HG03095 (cell line): ENCODE measurements at regions not wholly inside any gene's neighbourhood (a gene's known extent, or its start where the extent isn't known, plus 50 kb on each side); places are given as distances from the start of the nearest gene placed in this dataset.
"Not testable (repeated sequence)": the region's sequence is repeated elsewhere in the genome, so short reads cannot be mapped to it uniquely, and the experiment has no call there.

Experiments
- ATAC-seq: cut with Tn5 transposase; IDR thresholded peaks from one replicate; pipeline ENCODE4 v1.9.1; 2021; ENCODE audit warnings: moderate library complexity; ENCODE audit not compliant: unreplicated experiment

- no peak for ATAC-seq
Observed at GRCh38 chr2:59399126-59399525, 1154.3 kb downstream of the BCL11A start.

- ATAC-seq, result no peak
Observed at GRCh38 chr2:59398081-59398480, 1155.4 kb downstream of the BCL11A start.

DNA sequence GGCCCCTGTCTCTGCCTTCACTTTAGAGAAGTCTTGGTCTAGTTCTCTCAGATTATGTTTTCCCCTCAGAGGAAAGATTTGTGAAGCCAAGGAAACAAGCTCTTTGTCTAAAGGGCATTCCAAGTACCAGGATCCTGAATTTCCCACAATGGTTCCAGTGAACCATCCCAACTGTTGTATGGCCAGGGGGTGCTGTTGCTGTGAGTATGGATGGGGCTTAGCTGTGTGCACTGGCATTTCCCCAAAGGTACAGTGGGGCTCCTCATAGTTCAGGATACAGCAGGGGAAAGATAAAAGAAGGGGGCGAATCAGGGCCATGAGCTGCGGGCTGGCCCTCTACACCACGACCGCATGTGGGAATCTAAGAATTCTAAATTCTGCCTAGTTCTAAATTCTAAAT, 1154.0 kb upstream of the FANCL start:
- no peak for ATAC-seq

DNA sequence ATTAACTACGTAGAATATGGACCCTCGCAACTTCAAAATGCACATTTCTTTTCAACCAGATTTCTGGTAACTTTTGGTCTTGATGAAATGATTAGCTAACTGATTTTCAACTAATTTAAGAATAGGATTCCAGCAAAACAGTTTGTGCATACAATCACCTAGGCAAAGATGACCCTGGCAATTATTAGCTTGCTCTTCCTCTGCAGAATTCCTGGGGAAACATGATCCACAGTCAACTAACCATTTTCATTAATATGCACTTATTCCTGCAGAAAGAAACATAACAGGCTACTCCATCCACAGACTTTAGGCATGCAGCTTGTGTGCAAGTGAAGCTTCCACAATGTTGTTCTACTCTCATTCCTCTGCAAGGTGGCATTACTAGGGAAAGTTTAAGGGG, 1150.8 kb upstream of the FANCL start:
- no peak for ATAC-seq

GRCh38 chr2:59390581-59390980, 1149.5 kb upstream of the FANCL start:
- no peak for ATAC-seq

- no peak for ATAC-seq
Observed at GRCh38 chr2:59389240-59389639, 1148.1 kb upstream of the FANCL start.

GRCh38 chr2:59385971-59386370, 1144.8 kb upstream of the FANCL start:
- no peak for ATAC-seq

- no peak for ATAC-seq
Observed at GRCh38 chr2:59383473-59383872, 1142.3 kb upstream of the FANCL start.

GRCh38 chr2:59378127-59378526, 1137.0 kb upstream of the FANCL start:
- ATAC-seq, result no peak

DNA sequence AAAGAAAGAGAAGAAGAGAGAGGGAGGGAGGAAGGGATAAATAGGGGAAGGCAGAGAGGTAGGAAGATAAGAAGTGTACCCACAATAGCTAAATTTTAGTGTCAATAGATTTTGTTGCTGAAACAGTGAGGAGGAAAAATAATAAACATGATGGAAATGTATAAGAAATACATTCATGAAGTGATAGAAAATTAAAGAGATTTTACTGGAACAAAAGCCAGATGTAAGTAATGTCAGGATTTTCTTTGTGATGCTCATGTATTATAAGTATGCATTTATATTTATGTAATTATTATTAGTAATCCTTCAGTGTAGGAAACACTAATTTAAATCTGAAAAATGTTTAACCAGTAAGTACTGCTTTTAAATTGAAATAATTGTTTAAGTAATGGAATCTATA, 1125.2 kb upstream of the FANCL start:
- no peak for ATAC-seq

- ATAC-seq, result no peak
Observed at GRCh38 chr2:59354498-59354897, 1113.4 kb upstream of the FANCL start.

DNA sequence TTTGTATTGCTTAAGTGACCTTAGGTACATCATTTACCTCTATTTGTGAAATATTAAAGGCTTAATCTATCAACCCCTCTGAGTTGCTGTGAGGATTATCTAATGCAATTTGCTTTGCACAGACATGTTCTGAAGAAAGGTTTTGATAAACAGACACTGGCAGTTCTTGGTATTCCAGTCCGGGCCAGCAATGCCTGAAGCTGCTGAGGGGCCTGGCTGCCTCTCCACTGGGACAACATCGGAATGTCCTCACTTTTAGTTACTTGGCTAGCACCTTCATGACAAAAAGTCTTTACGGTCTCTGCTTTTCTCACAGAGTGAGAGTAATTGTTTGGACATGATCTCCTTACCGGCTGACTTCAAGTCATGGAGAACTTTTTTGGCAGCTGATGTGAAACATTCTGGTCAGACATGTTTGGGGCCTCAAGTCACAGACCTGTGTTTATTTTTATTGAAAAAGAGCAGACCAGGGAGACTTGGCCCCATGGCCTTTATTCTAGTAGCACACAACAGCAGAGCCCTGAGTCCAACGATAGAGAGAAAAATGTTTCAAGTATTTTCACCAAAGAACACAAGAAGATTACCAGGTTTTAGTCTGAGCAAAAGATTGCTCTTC, 1112.3 kb upstream of the FANCL start:
- ATAC-seq, result no peak

- ATAC-seq, result no peak
Observed at GRCh38 chr2:59342166-59342565, 1101.0 kb upstream of the FANCL start.

DNA sequence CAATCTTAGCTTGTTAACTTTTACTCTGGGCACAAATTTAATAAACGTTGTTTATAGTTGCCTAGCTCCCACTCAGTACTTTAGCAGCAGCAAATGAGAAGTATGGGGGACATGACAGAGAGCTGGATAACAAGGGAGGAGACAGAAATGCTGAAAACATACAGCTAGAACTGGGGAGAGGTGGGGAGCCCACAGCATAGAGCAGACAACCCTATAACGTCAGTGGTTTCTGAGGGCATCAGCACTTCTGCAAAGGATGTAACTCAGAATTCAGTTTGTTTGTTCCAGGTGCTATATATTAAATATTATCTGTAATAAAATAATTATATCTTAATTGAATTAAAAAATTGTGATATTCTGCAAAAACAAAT, 1098.7 kb upstream of the FANCL start:
- ATAC-seq, result no peak

DNA sequence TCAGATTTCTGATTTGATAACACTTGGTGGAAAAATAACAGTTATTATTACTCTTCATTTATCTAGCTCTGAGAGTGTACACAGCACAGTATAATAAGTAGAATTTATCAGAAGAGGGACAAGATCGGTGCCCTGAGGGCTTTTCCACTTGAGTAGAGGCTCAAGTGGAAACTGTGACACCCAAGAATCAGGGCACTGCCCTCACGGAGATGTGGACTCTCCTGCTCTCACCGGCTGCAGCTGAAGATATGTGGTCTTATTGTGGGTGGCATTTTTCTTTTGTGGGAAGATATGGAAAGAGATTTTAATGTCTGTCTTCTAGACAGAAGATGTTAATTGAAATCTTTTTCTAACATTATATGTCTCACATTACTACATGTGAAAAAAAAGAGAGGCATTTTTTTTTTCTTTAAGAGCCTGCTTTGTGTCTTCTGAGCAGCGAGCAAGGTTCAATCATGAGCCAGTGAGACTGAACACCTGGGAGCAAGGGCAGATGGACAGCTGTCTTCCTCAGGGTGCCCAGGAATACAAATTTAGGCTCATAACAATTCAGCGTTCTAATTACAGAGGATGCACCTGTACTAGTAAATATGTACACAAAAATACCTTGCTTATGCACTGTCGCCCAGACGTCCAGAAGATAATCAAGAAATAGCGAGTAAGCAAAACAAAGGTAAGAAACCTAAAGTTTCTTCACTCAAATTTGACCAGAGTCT, 1098.2 kb upstream of the FANCL start:
- ATAC-seq, result no peak

- no peak for ATAC-seq
Observed at GRCh38 chr2:59333007-59333406, 1091.9 kb upstream of the FANCL start.

DNA sequence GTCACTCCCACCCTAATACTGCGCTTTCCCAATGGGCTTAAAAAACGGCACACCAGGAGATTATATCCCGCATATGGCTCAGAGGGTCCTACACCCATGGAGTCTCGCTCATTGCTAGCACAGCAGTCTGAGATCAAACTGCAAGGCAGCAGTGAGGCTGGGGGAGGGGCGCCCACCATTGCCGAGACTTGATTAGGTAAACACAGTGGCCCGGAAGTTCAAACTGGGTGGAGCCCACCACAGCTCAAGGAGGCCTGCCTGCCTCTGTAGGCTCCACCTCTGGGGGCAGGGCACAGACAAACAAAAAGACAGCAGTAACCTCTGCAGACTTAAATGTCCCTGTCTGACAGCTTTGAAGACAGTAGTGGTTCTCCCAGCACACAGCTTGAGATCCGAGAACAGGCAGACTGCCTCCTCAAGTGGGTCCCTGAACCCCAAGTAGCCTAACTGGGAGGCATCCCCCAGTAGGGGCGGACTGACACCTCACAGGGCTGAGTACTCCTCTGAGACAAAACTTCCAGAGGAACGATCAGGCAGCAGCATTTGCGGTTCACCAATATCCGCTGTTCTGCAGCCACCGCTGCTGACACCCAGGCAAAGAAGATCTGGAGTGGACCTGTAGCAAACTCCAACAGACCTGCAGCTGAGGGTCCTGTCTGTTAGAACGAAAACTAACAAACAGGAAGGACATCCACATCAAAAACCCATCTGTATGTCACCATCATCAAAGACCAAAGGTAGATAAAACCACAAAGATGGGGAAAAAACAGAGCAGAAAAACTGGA, 1085.6 kb upstream of the FANCL start:
- ATAC-seq, result not testable (repeated sequence)

DNA sequence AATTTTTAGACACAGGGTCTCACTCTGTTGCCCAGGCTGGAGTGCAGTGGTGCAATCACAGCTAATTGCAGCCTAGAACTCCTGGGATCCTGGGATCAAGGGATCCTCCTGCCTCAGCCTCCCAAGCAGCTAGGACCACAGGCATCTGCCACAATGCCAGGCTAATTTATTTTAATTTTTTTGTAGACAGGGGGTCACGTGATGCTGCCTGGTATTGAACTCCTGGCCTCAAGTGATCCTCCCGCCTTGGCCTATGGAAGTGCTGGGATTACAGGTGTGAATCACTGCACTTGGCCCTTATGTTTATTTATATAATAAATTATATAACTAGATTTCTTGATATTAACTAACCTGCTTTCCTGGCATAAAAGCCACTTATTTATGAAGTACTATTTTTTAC, 1081.7 kb upstream of the FANCL start:
- ATAC-seq, result no peak

- no peak for ATAC-seq
Observed at GRCh38 chr2:59322005-59322404, 1080.9 kb upstream of the FANCL start.

- ATAC-seq, result no peak
Observed at GRCh38 chr2:59314031-59314766, 1073.1 kb upstream of the FANCL start.
